ENCODE measurements at regions not wholly inside any gene's neighbourhood (a gene's known extent, or its start where the extent isn't known, plus 50 kb on each side); places are given as distances from the start of the nearest gene placed in this dataset.
A peak's percentile ranks its signal among the peaks of the same experiment; 100 is the strongest.

GRCh38 chr19:37313335-37313627, 57.6 kb upstream of the ZNF527 start (continued):
- no peak for TF ChIP-seq RELB (IDR thresholded peaks at IDR 0.05; ENCODE audit: low read depth)

- in situ Hi-C loops (cut with MboI) (loop anchor here (10.0 kb wide), 1 partner anchor 337 kb away; the partner anchor contains the start of gene ZFP30), intact Hi-C loops (cut with micrococcal nuclease; ENCODE audit: unreplicated experiment) (no loop called here)
- ChIA-PET CTCF (no interaction called here), POLR2A (interaction anchor here (0.6 to 1.4 kb wide), 5 partner anchors 21 to 1103 kb away, joined by 3 to 11 read pairs (median 5); partner anchors contain the start of genes ZNF146 and ZNF565), RAD21 (ENCODE audit: unreplicated experiment) (interaction anchor here (0.6 to 1.5 kb wide), 3 partner anchors 17 to 797 kb away, joined by 3 to 5 read pairs (median 3); partner anchors contain the start of gene ZNF527), SMC1A (ENCODE audit: uncharacterized antibody, unreplicated experiment) (interaction anchor here (1.0 kb wide), 1 partner anchor 17 kb away, joined by 3 read pairs; a partner anchor contains a TSS)
- DNase-seq (ENCODE audit: low read depth, low spot score) (peak; percentile 98), FAIRE-seq (peak; percentile 100), ATAC-seq (peak; percentile 99)
- peaks cover 6% of the 10 kb centered on the region for H3K79me2 ChIP-seq (ENCODE audit: control insufficient read depth, insufficient read depth, low read length)
- H2AFZ ChIP-seq (ENCODE audit: control insufficient read depth, low read depth, low read length) = peak overlapping the region; percentile 95
- peak overlapping the region; percentile 72 for H3K9ac ChIP-seq (ENCODE audit: control insufficient read depth, insufficient read depth, low read length)
- H3K4me3 ChIP-seq = peak overlapping the region; percentile 80
- H3K4me2 ChIP-seq (ENCODE audit: control insufficient read depth, insufficient read depth) = peak overlapping the region; percentile 87
- peaks cover 4% of the 10 kb centered on the region; the same call in 2 of the 3 replicates for H3K9me3 ChIP-seq (replicated peaks; ENCODE audit: control insufficient read depth, insufficient read depth, low read length)
- H3K27ac ChIP-seq (ENCODE audit: control insufficient read depth, insufficient read depth) = peak overlapping the region; percentile 68
- no peaks in the 10 kb centered on the region for H3K27me3 ChIP-seq (replicated peaks in 1 of 2; ENCODE audit: control insufficient read depth in 2 of 2, insufficient read depth in 2 of 2, low read length in 1 of 2)
- H3K4me1 ChIP-seq (ENCODE audit: control insufficient read depth, insufficient read depth, low read length) = no peaks in the 10 kb centered on the region
- no peaks in the 10 kb centered on the region; a peak in 2 of 4 replicates for H3K36me3 ChIP-seq (ENCODE audit: control insufficient read depth in 2 of 2, insufficient read depth in 2 of 2, low read length in 1 of 2)
- WGBS (ENCODE audit: insufficient coverage, insufficient replicate concordance, low lambda C conversion rate, missing lambda C conversion rate) = under 1% methylated on average over 50 of the region's 57 CpGs
- H4K20me1 ChIP-seq (ENCODE audit: control insufficient read depth, insufficient read depth) = no peaks in the 10 kb centered on the region
- BruUV-seq (replicated peaks) = no TSS peak
- TF ChIP-seq ZBTB33 (IDR thresholded peaks at IDR 0.05) (no peak), RUNX3 (IDR thresholded peaks at IDR 0.05; ENCODE audit: low read length) (no peak; the same call in 1 of the 2 replicates), ZBTB11 (CRISPR knock-in tag; IDR thresholded peaks at IDR 0.05) (no peak), ATF2 (IDR thresholded peaks at IDR 0.05; ENCODE audit: low read length) (no peak), MLLT1 (IDR thresholded peaks at IDR 0.05) (no peak), KLF5 (IDR thresholded peaks at IDR 0.05; ENCODE audit: partially characterized antibody) (peak; percentile 78), MXI1 (IDR thresholded peaks at IDR 0.05; ENCODE audit: low read depth, low read length) (peak; percentile 89), RAD51 (IDR thresholded peaks at IDR 0.05) (peak; percentile 31; the same call in 1 of the 2 replicates), RBBP5 (conservative IDR thresholded peaks at IDR 0.05) (0 out of 2 replicates have a peak, but pooled peaks have one; percentile 9), RB1 (IDR thresholded peaks at IDR 0.05; ENCODE audit: borderline replicate concordance) (peak; percentile 50; the same call in 1 of the 2 replicates)
Observed at GRCh38 chr19:37317403-37318209, 53.3 kb upstream of the ZNF527 start.
